Gastrocnemius medialis (tissue), 4 donors: ENCODE measurements at regions not wholly inside any gene's neighbourhood (a gene's known extent, or its start where the extent isn't known, plus 50 kb on each side); places are given as distances from the start of the nearest gene placed in this dataset.
"Not testable (repeated sequence)": the region's sequence is repeated elsewhere in the genome, so short reads cannot be mapped to it uniquely, and the experiment has no call there.

Experiments used
- ATAC-seq, 2 donors: fragments of 150-250 bp; one replicate each; pipeline ENCODE4 v1.9.1; 2016
- DNase-seq, 2 donors: peaks; one replicate each; pipeline ENCODE4 v3.0.0-alpha.2; 2019
- H3K27ac ChIP-seq, 4 donors: fragments of 200-600 bp; sonication (generic); 1 replicate in 1 of 4; 2 replicates in 3 of 4; pipeline ENCODE4 v1.5.1; 2016 to 2018; ENCODE audit warnings: mild to moderate bottlenecking in 2 of 4, moderate library complexity in 1 of 4
- H3K27me3 ChIP-seq, 3 donors: fragments of 200-600 bp; sonication (generic) in 2 of 3; 1 replicate in 1 of 3; 2 replicates in 2 of 3; pipeline versions ENCODE4 v1.5.1 to v1.6.0; 2016 to 2019; ENCODE audit warnings: mild to moderate bottlenecking in 1 of 3, moderate library complexity in 1 of 3
- H3K36me3 ChIP-seq, 2 donors: fragments of 200-600 bp; sonication (generic) in 1 of 2; one replicate each; pipeline ENCODE4 v1.5.1; 2017 to 2018
- H3K4me1 ChIP-seq, 2 donors: fragments of 200-600 bp; sonication (generic) in 1 of 2; one replicate each; pipeline ENCODE4 v1.5.1; 2016 to 2017; ENCODE audit warnings: mild to moderate bottlenecking in 2 of 2
- H3K4me3 ChIP-seq, 4 donors: fragments of 200-600 bp; sonication (generic) in 3 of 4; 1 replicate in 1 of 4; 2 replicates in 3 of 4; pipeline ENCODE4 v1.5.1; 2016 to 2019; ENCODE audit warnings: mild to moderate bottlenecking in 2 of 4
- H3K9me3 ChIP-seq, 3 donors: fragments of 200-600 bp; sonication (generic) in 2 of 3; 1 replicate in 1 of 3; 2 replicates in 2 of 3; pipeline ENCODE4 v1.5.1; 2016 to 2019
- POLR2A ChIP-seq, 2 donors: fragments of 450-650 bp; IDR thresholded peaks; one replicate each; pipeline ENCODE4 v1.6.1; 2017; ENCODE audit warnings: antibody characterized with exemption in 2 of 2, mild to moderate bottlenecking in 2 of 2, moderate library complexity in 2 of 2
- in situ Hi-C, 4 donors: fragments of 200-750 bp; cut with MboI; loops; one replicate each; pipeline versions ENCODE4 v1.15.0 to v1.8.0; 2017; ENCODE audit warnings: low sequenced_read_pairs in 4 of 4
- intact Hi-C: fragments of 100-400 bp; cut with DNase I; formaldehyde crosslinking; loops from one replicate; pipeline ENCODE4 v1.15.1; 2023; ENCODE audit warnings: low total_unique reads
- microRNA counts, 2 donors: library from miRNA; unstranded; fragments of <30 nt; microRNA quantifications; one replicate each; lab custom pipeline; 2016
- TF ChIP-seq, protein P1 (sequence below), 5 experiments: fragments of 450-650 bp in 3 of 5; fragments of 200-600 bp in 2 of 5; sonication (generic) in 2 of 5; IDR thresholded peaks in 4 of 5; conservative IDR thresholded peaks in 1 of 5; 1 replicate in 4 of 5; 2 replicates in 1 of 5; pipeline ENCODE4 v1.5.1; 2016 to 2019; ENCODE audit warnings: antibody characterized with exemption in 5 of 5, mild to moderate bottlenecking in 3 of 5, moderate library complexity in 3 of 5

DNA sequence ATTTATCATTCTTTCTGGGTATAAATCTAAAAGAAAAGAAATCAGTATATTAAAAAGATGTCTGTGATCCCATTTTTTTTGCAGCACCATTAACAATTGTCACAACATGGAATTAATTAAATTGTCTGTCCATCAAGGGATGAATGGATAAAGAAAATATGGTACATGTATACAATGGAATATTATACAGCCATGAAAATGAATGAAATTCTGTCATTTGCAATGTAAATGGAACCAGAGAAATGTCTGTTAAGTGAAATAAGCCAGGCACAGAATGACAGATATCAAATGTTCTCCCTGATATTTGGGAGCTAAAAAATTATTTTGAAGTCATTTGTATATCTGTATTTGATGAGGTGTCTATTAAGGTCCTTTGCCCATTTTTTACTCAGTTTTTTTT is 77.1 kb upstream of the NDST4 start:
- no peak for ATAC-seq

DNA sequence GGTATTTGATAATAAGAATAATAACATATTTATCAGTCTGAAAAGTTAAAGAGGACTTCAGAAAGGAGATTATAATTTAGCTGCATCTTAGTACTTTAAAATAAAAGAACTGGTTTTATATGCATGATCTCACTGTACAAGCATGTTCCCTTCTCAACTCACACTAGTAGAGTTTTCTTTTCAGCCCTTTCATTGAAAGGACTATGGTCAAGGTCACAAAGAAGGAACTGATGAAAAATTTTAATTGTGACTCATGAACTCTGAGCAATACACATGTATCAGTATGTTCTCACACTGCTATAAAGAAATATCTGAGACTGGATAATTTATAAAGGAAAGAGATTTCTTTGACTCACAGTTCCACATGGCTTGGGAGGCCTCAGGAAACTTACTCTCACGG is 73.7 kb upstream of the NDST4 start:
- no peaks in the 10 kb centered on the region for H3K36me3 ChIP-seq
- H3K27me3 ChIP-seq = no peaks in the 10 kb centered on the region
- H3K4me3 ChIP-seq = no peak overlapping the region
- ATAC-seq (no peak), DNase-seq (no peak)
- no peaks in the 10 kb centered on the region for H3K4me1 ChIP-seq
- TF ChIP-seq, protein P1, sequence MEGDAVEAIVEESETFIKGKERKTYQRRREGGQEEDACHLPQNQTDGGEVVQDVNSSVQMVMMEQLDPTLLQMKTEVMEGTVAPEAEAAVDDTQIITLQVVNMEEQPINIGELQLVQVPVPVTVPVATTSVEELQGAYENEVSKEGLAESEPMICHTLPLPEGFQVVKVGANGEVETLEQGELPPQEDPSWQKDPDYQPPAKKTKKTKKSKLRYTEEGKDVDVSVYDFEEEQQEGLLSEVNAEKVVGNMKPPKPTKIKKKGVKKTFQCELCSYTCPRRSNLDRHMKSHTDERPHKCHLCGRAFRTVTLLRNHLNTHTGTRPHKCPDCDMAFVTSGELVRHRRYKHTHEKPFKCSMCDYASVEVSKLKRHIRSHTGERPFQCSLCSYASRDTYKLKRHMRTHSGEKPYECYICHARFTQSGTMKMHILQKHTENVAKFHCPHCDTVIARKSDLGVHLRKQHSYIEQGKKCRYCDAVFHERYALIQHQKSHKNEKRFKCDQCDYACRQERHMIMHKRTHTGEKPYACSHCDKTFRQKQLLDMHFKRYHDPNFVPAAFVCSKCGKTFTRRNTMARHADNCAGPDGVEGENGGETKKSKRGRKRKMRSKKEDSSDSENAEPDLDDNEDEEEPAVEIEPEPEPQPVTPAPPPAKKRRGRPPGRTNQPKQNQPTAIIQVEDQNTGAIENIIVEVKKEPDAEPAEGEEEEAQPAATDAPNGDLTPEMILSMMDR (IDR thresholded peaks at IDR 0.05 in 4 of 5, conservative IDR thresholded peaks at IDR 0.05 in 1 of 5) = no peak
- no peak for TF ChIP-seq POLR2A (IDR thresholded peaks at IDR 0.05)
- in situ Hi-C loops (no loop called here), intact Hi-C loops (no loop called here)
- no peak overlapping the region for H3K27ac ChIP-seq
- peaks cover 0 to 3% (median 0%) of the 10 kb centered on the region in 3 donors for H3K9me3 ChIP-seq

More for the DNA sequence above, 77.1 kb upstream of the NDST4 start:
- TF ChIP-seq, protein P1 (IDR thresholded peaks at IDR 0.05 in 4 of 5, conservative IDR thresholded peaks at IDR 0.05 in 1 of 5) = no peak
- no peak for TF ChIP-seq POLR2A (IDR thresholded peaks at IDR 0.05)
- Histone ChIP-seq H3K4me3 (no peak overlapping the region), H3K27ac (no peak overlapping the region), H3K36me3 (no peaks in the 10 kb centered on the region), H3K27me3 (no peaks in the 10 kb centered on the region), H3K9me3 (peaks cover 0 to 3% (median 0%) of the 10 kb centered on the region in 3 donors), H3K4me1 (no peaks in the 10 kb centered on the region)
- in situ Hi-C loops = no loop called here
- no peak for DNase-seq
- intact Hi-C loops = no loop called here

DNA sequence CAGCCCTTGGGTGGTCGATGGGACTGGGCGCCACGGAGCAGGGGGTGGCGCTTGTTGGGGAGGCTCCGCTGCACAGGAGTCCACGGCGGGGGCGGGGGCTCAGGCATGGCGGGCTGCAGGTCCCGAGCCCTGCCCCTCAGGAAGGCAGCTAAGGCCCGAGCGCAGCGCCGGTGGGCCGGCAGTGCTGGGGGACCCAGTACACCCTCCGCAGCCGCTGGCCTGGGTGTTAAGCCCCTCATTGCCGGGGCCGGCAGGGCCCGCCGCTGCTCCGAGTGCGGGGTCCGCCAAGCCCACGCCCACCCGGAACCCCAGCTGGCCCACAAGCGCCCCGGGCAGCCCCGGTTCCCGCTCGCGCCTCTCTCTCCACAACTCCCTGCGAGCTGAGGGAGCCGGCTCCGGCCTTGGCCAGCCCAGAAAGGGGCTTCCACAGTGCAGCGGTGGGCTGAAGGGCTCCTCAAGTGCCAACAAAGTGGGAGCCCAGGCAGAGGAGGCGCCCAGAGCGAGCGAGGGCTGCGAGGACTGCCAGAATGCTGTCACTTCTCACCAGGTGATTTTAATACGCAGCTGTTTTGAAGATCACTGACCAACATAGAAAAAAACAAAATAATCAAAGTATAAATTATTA is 66.1 kb upstream of the NDST4 start:
- H3K9me3 ChIP-seq, H3K4me3 ChIP-seq, H3K36me3 ChIP-seq, intact Hi-C loops, in situ Hi-C loops, ATAC-seq, H3K27ac ChIP-seq, DNase-seq, H3K27me3 ChIP-seq, H3K4me1 ChIP-seq: not testable (repeated sequence)

DNA sequence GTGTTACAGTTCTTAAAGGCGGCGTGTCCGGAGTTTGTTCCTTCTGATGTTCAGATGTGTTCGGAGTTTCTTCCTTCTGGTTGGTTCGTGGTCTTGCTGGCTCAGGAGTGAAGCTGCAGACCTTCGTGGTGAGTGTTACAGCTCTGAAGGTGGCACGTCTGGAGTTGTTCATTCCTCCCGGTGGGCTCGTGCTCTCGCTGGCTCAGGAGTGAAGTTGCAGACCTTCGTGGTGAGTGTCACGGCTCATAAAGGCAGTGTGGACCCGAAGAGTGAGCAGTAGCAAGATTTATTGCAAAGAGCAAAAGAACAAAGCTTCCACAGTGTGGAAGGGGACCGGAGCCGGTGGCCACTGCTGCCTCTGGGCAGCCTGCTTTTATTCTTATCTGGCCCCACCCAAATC is 65.3 kb upstream of the NDST4 start:
- in situ Hi-C loops, ATAC-seq: not testable (repeated sequence)

DNA sequence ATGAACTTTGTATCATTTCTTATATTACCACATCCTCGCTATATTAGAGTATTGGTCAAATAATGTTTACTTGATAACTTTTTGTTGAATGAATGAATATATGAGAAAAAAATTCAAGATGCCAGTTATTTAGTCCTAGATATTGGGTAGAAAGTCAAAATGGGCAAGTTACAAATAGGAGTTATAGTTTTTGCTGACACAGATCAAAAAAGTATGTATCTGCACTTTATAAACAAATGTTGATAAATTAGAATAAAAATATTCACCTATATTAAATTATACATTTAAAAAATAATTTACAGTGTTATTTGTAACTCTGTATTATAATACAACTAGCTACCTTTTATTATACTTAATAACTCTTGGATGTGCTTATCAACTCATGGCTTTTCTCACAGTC is 57.8 kb upstream of the NDST4 start:
- intact Hi-C loops (no loop called here), in situ Hi-C loops (no loop called here)
- no peak for TF ChIP-seq POLR2A (IDR thresholded peaks at IDR 0.05)
- Histone ChIP-seq H3K27me3 (no peaks in the 10 kb centered on the region), H3K4me3 (no peak overlapping the region), H3K9me3 (no peaks in the 10 kb centered on the region), H3K4me1 (no peaks in the 10 kb centered on the region), H3K27ac (no peak overlapping the region), H3K36me3 (no peaks in the 10 kb centered on the region)
- no peak for ATAC-seq
- no peak for DNase-seq

More for the DNA sequence above, 65.3 kb upstream of the NDST4 start:
- intact Hi-C loops, H3K36me3 ChIP-seq, DNase-seq, H3K9me3 ChIP-seq, H3K4me1 ChIP-seq, H3K27ac ChIP-seq, H3K4me3 ChIP-seq, H3K27me3 ChIP-seq: not testable (repeated sequence)

DNA sequence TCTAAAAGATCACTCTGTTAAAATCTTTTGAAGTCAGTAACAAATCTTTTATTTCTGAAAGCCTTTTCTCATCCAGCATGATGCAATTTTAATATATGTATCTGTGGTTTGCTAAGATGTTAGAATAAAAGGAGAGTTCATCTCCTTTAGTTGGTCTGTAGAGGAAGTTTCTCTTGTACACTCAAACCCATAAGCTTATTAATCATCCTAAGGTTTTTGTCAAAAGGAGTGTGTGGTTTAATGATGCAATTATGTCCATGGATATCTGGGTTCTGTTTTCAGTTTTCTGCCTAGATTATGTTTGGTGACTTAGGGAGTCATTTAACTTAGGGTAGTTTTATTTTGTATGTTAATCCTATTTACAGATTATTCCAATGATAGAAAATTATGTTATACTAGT is 52.1 kb upstream of the NDST4 start:
- H3K27ac ChIP-seq = no peak overlapping the region
- intact Hi-C loops = no loop called here
- no peaks in the 10 kb centered on the region for H3K36me3 ChIP-seq
- TF ChIP-seq POLR2A (IDR thresholded peaks at IDR 0.05) = no peak
- TF ChIP-seq, protein P1 (IDR thresholded peaks at IDR 0.05 in 4 of 5, conservative IDR thresholded peaks at IDR 0.05 in 1 of 5) = no peak
- no peak for DNase-seq
- no peaks in the 10 kb centered on the region for H3K27me3 ChIP-seq
- no peaks in the 10 kb centered on the region for H3K4me1 ChIP-seq
- H3K4me3 ChIP-seq = no peak overlapping the region
- H3K9me3 ChIP-seq = no peaks in the 10 kb centered on the region
- in situ Hi-C loops = no loop called here
- ATAC-seq = no peak

MicroRNA genes in the stretch of these regions (microRNA counts, 767-probe panel; counts per million panel counts)
- 356 to 448 counts per million in 2 donors for microRNA hsa-miR-1973 (lab: Ali Mortazavi, UCI)
